ENCODE measurements at regions not wholly inside any gene's neighbourhood (a gene's known extent, or its start where the extent isn't known, plus 50 kb on each side); places are given as distances from the start of the nearest gene placed in this dataset.

GRCh38 chr3:164064298-164064697 lies 1014.0 kb downstream of the SI start:
- DNase-seq (ENCODE audit: low read depth), result no peak
- H3K4me3 ChIP-seq (ENCODE audit: low read depth, low read length), result no peak overlapping the region
- TF ChIP-seq CTCF (IDR thresholded peaks at IDR 0.05; ENCODE audit: low read depth, low read length, missing control alignments), result no peak

GRCh38 chr3:164060923-164061322 lies 1017.4 kb downstream of the SI start:
- H3K4me3 ChIP-seq (ENCODE audit: low read depth, low read length), result no peak overlapping the region
- no peak for DNase-seq (ENCODE audit: low read depth)
- no peak for TF ChIP-seq CTCF (IDR thresholded peaks at IDR 0.05; ENCODE audit: low read depth, low read length, missing control alignments)

GRCh38 chr3:164049847-164050246 lies 1028.4 kb downstream of the SI start:
- no peak for TF ChIP-seq CTCF (IDR thresholded peaks at IDR 0.05; ENCODE audit: low read depth, low read length, missing control alignments)

GRCh38 chr3:164048451-164048850 lies 1029.8 kb downstream of the SI start:
- no peak for TF ChIP-seq CTCF (IDR thresholded peaks at IDR 0.05; ENCODE audit: low read depth, low read length, missing control alignments)
- no peak for DNase-seq (ENCODE audit: low read depth)
- H3K4me3 ChIP-seq (ENCODE audit: low read depth, low read length), result no peak overlapping the region

More at GRCh38 chr3:164049847-164050246, 1028.4 kb downstream of the SI start:
- H3K4me3 ChIP-seq (ENCODE audit: low read depth, low read length), result no peak overlapping the region
- no peak for DNase-seq (ENCODE audit: low read depth)

- DNase-seq (ENCODE audit: low read depth), result no peak
- H3K4me3 ChIP-seq (ENCODE audit: low read depth, low read length), result no peak overlapping the region
- TF ChIP-seq CTCF (IDR thresholded peaks at IDR 0.05; ENCODE audit: low read depth, low read length, missing control alignments), result no peak
Measured at GRCh38 chr3:164040991-164041390, 1037.3 kb downstream of the SI start.

- TF ChIP-seq CTCF (IDR thresholded peaks at IDR 0.05; ENCODE audit: low read depth, low read length, missing control alignments), result no peak
- no peak overlapping the region for H3K4me3 ChIP-seq (ENCODE audit: low read depth, low read length)
- DNase-seq (ENCODE audit: low read depth), result no peak
Measured at GRCh38 chr3:164030194-164030593, 1048.1 kb downstream of the SI start.

- no peak for DNase-seq (ENCODE audit: low read depth)
- TF ChIP-seq CTCF (IDR thresholded peaks at IDR 0.05; ENCODE audit: low read depth, low read length, missing control alignments), result no peak
- H3K4me3 ChIP-seq (ENCODE audit: low read depth, low read length), result no peak overlapping the region
Measured at GRCh38 chr3:164024786-164025185, 1053.5 kb downstream of the SI start.

All from GM12864 (cell line).